GM18519 (cell line): ENCODE measurements at regions not wholly inside any gene's neighbourhood (a gene's known extent, or its start where the extent isn't known, plus 50 kb on each side); places are given as distances from the start of the nearest gene placed in this dataset.
"Not testable (repeated sequence)": the region's sequence is repeated elsewhere in the genome, so short reads cannot be mapped to it uniquely, and the experiment has no call there.

ENCODE experiments used
- ATAC-seq: cut with Tn5 transposase; IDR thresholded peaks from one replicate; pipeline ENCODE4 v1.9.1; 2021; ENCODE audit warnings: mild to moderate bottlenecking, moderate library complexity; ENCODE audit not compliant: unreplicated experiment, low FRiP score

GRCh38 chr18:76053551-76053950, 441.5 kb downstream of the ZNF516 start:
- no peak for ATAC-seq

- ATAC-seq: no peak
Measured at GRCh38 chr18:76052227-76052595, 442.8 kb downstream of the ZNF516 start.

- no peak for ATAC-seq
Measured at GRCh38 chr18:76051396-76052226, 443.4 kb downstream of the ZNF516 start.

- no peak for ATAC-seq
Measured at GRCh38 chr18:76046221-76046620, 448.8 kb downstream of the ZNF516 start.

- ATAC-seq: no peak
Measured at GRCh38 chr18:76042511-76042910, 452.5 kb downstream of the ZNF516 start.

GRCh38 chr18:76018210-76018609, 476.8 kb downstream of the ZNF516 start:
- no peak for ATAC-seq

GRCh38 chr18:76013057-76013456, 482.0 kb downstream of the ZNF516 start:
- no peak for ATAC-seq

- no peak for ATAC-seq
Measured at GRCh38 chr18:76005632-76006208, 489.3 kb downstream of the ZNF516 start.

- not testable (repeated sequence) for ATAC-seq
Measured at GRCh38 chr18:75987913-75988312, 507.1 kb downstream of the ZNF516 start.

GRCh38 chr18:75984853-75985252, 510.2 kb downstream of the ZNF516 start:
- ATAC-seq: no peak

- no peak for ATAC-seq
Measured at GRCh38 chr18:75981102-75981501, 513.9 kb downstream of the ZNF516 start.

GRCh38 chr18:75977081-75977480, 518.0 kb downstream of the ZNF516 start:
- no peak for ATAC-seq

GRCh38 chr18:75970212-75970611, 524.8 kb downstream of the ZNF516 start:
- no peak for ATAC-seq

- no peak for ATAC-seq
Measured at GRCh38 chr18:75966431-75966830, 528.6 kb downstream of the ZNF516 start.

- ATAC-seq: no peak
Measured at GRCh38 chr18:75962036-75962572, 532.9 kb downstream of the ZNF516 start.

- ATAC-seq: not testable (repeated sequence)
Measured at GRCh38 chr18:75960356-75960755, 532.9 kb upstream of the SMIM21 start.

GRCh38 chr18:75959150-75959549, 531.6 kb upstream of the SMIM21 start:
- ATAC-seq: no peak

- no peak for ATAC-seq
Measured at GRCh38 chr18:75958683-75959082, 531.2 kb upstream of the SMIM21 start.

- no peak for ATAC-seq
Measured at GRCh38 chr18:75945265-75945933, 517.9 kb upstream of the SMIM21 start.

GRCh38 chr18:75937306-75937705, 509.8 kb upstream of the SMIM21 start:
- no peak for ATAC-seq

GRCh38 chr18:75936862-75937261, 509.4 kb upstream of the SMIM21 start:
- no peak for ATAC-seq
